ENCODE measurements at regions not wholly inside any gene's neighbourhood (a gene's known extent, or its start where the extent isn't known, plus 50 kb on each side); places are given as distances from the start of the nearest gene placed in this dataset.
A peak's percentile ranks its signal among the peaks of the same experiment; 100 is the strongest.
"Not testable (repeated sequence)": the region's sequence is repeated elsewhere in the genome, so short reads cannot be mapped to it uniquely, and the experiment has no call there.

DNA sequence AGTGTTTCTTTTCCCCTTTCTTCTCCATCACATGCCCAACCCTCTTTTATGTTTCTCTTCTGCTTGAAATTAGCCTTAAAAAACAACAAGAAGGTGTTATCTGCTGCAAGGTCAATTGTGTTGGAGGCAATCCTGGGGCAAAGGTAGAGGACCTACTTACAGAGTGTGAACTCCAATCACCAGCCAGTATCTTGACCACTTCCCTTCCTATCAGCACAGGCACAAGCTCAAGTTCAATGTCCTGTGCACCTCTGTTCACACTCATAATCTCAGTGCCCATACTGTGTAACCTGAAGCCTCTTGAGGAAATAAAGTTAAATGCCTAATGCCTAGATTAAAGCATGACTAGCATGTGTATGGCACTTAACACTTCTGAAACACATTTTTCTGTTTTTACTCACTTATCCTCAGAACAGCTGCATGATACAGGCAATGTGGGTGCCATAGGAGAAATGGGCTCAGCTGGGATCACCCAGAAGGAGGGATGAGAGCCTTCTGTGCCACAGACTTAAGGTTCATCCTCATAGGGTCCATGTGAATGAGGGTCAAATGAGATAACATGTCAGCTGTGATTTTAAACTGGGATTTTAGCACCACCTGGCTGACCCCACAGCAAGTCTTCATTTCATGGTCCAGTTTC, 701.5 kb downstream of the BCL11A start:
- no peak for ATAC-seq (ENCODE audit: low read depth in 2 of 2)
- H3K4me3 Mint-ChIP-seq = no peak overlapping the region
- no peaks in the 10 kb centered on the region for H3K36me3 Mint-ChIP-seq
- H3K9me3 Mint-ChIP-seq = peaks cover 0 to 6% (median 0%) of the 10 kb centered on the region in 7 donors
- peaks cover 3 to 10% (median 6%) of the 10 kb centered on the region in 3 donors for H3K4me1 Mint-ChIP-seq
- H3K27ac Mint-ChIP-seq = no peak overlapping the region
- no peak for DNase-seq
- no peaks in the 10 kb centered on the region for H3K27me3 Mint-ChIP-seq

DNA sequence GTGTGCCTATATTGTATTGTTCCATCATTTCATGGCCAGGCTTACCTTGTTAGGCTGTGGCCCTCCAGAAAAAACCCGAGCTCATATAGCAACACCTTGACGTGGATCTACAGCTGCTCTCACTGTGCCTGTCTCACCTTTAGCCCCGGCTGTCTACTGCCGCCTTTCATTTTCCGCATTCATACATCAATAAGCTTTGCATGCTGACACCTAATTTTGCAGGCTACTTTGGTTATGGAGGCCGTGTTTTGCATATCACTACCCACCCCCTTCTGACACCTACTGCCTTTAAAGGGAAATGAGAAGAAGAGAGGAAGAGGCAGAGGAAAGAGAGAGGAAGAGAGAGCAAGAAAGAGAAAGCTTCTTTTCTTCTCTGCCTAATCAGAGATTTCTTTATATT, 702.9 kb downstream of the BCL11A start:
- peak overlapping the region in 1 of 6 donors; percentile 13 for H3K27ac Mint-ChIP-seq
- H3K9me3 Mint-ChIP-seq = peaks cover 0 to 6% (median 0%) of the 10 kb centered on the region in 7 donors
- peaks cover 3 to 10% (median 6%) of the 10 kb centered on the region in 3 donors for H3K4me1 Mint-ChIP-seq
- no peaks in the 10 kb centered on the region for H3K27me3 Mint-ChIP-seq
- ATAC-seq (ENCODE audit: low read depth in 2 of 2) (no peak), DNase-seq (no peak)
- H3K36me3 Mint-ChIP-seq = no peaks in the 10 kb centered on the region
- H3K4me3 Mint-ChIP-seq = no peak overlapping the region

DNA sequence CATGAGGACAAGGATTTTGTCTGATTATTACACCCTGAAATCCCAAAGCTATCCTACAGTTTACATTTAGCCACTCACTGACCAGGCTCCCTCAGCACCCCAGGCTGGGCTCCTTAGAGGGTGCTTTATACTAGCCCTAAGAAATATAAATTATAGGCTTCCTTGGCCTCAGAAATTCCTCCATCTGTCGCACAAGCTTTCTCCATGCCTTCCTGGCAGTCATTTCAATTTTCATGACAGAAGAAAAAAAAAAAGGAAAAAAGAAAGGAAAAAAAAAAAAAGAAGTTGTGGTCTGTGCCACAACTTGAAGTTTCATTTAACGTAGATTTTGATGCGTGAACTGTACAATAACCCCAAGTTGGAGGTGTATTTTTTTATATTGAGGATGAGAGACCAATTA, 719.5 kb downstream of the BCL11A start:
- DNase-seq = no peak
- peaks cover 0 to 4% of the 10 kb centered on the region in 2 donors for H3K36me3 Mint-ChIP-seq
- H3K27me3 Mint-ChIP-seq = no peaks in the 10 kb centered on the region
- no peak overlapping the region for H3K4me3 Mint-ChIP-seq
- H3K4me1 Mint-ChIP-seq = no peaks in the 10 kb centered on the region
- ATAC-seq (ENCODE audit: low read depth in 2 of 2) = no peak
- H3K27ac Mint-ChIP-seq = no peak overlapping the region
- H3K9me3 Mint-ChIP-seq = peaks cover 0 to 5% (median 3%) of the 10 kb centered on the region in 7 donors

DNA sequence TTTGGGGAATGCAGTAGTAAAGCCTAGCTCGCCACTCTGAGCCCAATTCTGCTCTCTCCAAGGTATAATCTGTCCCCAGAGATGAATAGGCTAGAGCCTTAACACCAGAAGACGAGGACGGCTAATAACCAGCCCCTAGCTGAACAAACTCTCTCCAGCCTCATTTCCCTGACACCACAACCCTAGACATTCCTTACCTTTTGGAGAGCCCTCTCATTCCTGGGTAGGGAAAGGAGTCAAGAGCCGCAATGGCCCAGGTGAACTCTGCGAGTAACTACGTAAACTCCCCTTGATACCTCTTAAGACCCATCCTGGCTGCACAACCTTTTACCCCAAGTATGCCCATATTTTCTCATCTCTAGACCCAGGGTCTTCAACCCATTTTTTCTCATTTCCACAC, 722.9 kb downstream of the BCL11A start:
- ATAC-seq (ENCODE audit: low read depth in 2 of 2) (no peak), DNase-seq (no peak)
- Mint-ChIP-seq H3K27me3 (no peaks in the 10 kb centered on the region), H3K4me1 (no peaks in the 10 kb centered on the region), H3K36me3 (peaks cover 0 to 4% of the 10 kb centered on the region in 2 donors), H3K27ac (no peak overlapping the region), H3K9me3 (peaks cover 0 to 5% (median 3%) of the 10 kb centered on the region in 7 donors), H3K4me3 (no peak overlapping the region)

DNA sequence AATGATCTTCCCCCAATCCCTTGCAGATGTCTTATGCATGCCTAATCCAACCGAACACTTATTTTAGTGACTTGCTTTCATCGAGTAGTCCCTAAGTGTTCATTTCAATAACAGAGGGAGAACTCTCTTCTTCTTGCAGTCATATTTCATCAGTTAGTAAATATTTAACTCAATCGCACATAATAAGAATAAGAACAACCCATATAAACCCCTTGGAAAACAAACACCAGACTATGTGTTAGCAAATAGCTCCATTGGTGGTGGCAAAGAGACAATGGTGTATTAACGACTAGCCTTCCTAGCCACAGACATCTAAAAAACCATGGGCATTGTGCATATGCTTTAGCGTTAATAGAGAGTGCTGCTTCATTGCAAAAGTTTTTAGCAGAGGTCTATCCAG, 725.8 kb downstream of the BCL11A start:
- DNase-seq (no peak), ATAC-seq (ENCODE audit: low read depth in 2 of 2) (no peak)
- H3K4me1 Mint-ChIP-seq = peaks cover 0 to 7% (median 3%) of the 10 kb centered on the region in 3 donors
- no peak overlapping the region for H3K4me3 Mint-ChIP-seq
- no peaks in the 10 kb centered on the region for H3K27me3 Mint-ChIP-seq
- H3K9me3 Mint-ChIP-seq = peaks cover 0 to 3% (median 3%) of the 10 kb centered on the region in 7 donors
- H3K36me3 Mint-ChIP-seq = peaks cover 0 to 3% of the 10 kb centered on the region in 2 donors
- H3K27ac Mint-ChIP-seq = no peak overlapping the region

DNA sequence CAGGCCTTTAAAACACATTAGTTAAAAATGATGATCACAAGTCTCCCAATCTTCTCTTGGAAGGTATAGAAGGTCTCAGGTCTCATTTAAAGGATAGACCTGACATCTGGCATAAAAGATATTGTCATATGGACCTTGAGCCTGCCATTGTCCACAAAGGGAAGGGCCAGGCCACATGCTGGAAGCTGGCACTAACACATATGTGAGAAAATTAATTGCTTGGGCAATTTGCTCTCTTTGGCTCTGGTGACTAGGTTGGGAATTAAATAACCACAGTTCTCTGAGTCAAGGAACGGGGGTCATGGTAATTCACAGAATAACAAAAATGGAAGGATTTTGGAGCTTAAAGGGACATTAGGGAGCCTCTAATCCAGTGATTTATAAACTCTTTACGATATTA, 727.3 kb downstream of the BCL11A start:
- H3K4me3 Mint-ChIP-seq = no peak overlapping the region
- H3K4me1 Mint-ChIP-seq = peaks cover 0 to 7% (median 3%) of the 10 kb centered on the region in 3 donors
- ATAC-seq (ENCODE audit: low read depth in 2 of 2) (no peak), DNase-seq (no peak)
- no peak overlapping the region for H3K27ac Mint-ChIP-seq
- no peaks in the 10 kb centered on the region for H3K27me3 Mint-ChIP-seq
- no peaks in the 10 kb centered on the region for H3K9me3 Mint-ChIP-seq
- H3K36me3 Mint-ChIP-seq = no peaks in the 10 kb centered on the region

DNA sequence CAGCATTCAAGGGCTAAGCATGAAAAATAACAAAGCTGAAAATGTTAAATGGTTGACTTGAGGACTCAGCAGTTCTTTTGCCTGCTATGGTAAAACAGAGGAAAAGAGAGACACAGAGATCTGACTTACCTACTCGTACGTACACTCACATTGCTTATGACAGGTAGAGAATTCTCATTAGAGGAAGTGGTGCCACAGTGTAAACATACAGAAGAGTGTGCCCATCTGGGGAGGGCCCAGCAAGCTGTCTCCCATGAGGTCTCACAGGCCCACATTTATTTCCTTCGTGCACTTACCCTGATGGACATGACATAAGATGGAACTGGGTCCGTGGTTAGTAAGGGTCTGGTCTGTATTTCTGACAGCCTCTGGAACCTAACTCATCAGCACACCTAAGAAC, 729.1 kb downstream of the BCL11A start:
- no peaks in the 10 kb centered on the region for H3K9me3 Mint-ChIP-seq
- peaks cover 0 to 7% (median 3%) of the 10 kb centered on the region in 3 donors for H3K4me1 Mint-ChIP-seq
- DNase-seq (no peak), ATAC-seq (ENCODE audit: low read depth in 2 of 2) (peak in 1 of 2 donors; percentile 36)
- H3K4me3 Mint-ChIP-seq = no peak overlapping the region
- H3K36me3 Mint-ChIP-seq = no peaks in the 10 kb centered on the region
- H3K27me3 Mint-ChIP-seq = no peaks in the 10 kb centered on the region
- no peak overlapping the region for H3K27ac Mint-ChIP-seq

DNA sequence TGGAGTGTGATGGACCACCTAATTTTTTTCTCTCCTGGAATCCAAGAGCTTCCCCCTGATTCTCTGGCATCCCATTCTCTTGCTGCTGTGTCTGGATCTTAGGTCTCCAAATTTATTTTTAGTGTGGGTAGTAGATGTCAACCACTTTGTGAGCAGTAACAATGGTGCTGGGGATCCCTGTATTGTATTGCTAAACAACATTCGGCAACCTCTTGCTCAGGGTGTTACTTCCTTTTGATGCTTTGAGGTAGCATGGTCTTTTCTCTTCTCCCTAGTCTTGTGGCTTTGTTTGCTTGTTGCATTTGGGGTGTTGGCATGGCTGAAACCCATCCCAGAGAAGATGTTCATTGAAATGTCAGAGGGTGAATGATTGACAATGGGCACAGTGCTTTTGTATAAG, 737.4 kb downstream of the BCL11A start:
- H3K4me1 Mint-ChIP-seq = peaks cover 0 to 5% (median 3%) of the 10 kb centered on the region in 3 donors
- H3K27ac Mint-ChIP-seq = no peak overlapping the region
- no peaks in the 10 kb centered on the region for H3K36me3 Mint-ChIP-seq
- H3K4me3 Mint-ChIP-seq = no peak overlapping the region
- peaks cover 0 to 3% (median 0%) of the 10 kb centered on the region in 7 donors for H3K9me3 Mint-ChIP-seq
- ATAC-seq (ENCODE audit: low read depth in 2 of 2) (no peak), DNase-seq (no peak)
- peaks cover 0 to 3% (median 0%) of the 10 kb centered on the region in 3 donors for H3K27me3 Mint-ChIP-seq

DNA sequence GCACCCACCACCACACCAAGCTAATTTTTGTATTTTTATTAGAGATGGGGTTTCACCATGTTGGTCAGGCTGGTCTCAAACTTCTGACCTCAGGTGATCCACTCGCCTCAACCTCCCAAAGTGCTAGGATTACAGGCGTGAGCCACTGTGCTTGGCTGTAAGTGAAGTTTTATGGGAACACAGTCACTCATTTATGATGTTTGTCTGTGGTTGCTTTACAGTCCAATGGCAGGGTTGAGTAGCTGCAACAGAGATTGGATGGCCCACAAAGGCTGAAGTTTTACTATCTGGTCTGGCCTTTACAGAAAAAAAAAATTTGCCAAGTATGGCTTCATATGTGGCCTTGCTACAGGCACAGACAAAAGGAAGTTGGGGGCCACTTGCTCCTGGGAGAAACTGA, 743.2 kb downstream of the BCL11A start:
- DNase-seq; H3K27me3 Mint-ChIP-seq; H3K9me3 Mint-ChIP-seq; ATAC-seq (ENCODE audit: low read depth in 2 of 2); H3K27ac Mint-ChIP-seq; H3K4me3 Mint-ChIP-seq; H3K36me3 Mint-ChIP-seq; H3K4me1 Mint-ChIP-seq: not testable (repeated sequence)

DNA sequence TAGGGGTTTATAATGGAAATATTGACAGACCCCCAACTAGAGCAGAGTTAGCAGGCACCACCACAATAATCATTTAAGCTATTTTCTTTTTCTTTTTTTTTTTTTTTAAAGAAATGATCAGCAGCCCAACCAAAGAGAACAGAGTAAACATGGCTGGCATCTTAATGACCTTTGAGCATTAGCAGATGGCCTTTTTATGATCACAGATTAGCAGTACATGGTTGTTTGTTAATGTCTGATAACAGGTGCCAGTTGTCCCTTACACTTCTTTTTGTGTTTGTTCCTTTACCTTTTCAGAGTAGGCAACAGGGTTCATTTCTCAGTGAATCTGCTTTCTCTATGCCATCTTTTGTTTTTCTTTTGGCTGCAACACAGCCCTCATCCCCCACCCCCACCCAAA, 747.0 kb downstream of the BCL11A start:
- no peaks in the 10 kb centered on the region for H3K4me1 Mint-ChIP-seq
- no peak overlapping the region for H3K4me3 Mint-ChIP-seq
- H3K27ac Mint-ChIP-seq = no peak overlapping the region

DNA sequence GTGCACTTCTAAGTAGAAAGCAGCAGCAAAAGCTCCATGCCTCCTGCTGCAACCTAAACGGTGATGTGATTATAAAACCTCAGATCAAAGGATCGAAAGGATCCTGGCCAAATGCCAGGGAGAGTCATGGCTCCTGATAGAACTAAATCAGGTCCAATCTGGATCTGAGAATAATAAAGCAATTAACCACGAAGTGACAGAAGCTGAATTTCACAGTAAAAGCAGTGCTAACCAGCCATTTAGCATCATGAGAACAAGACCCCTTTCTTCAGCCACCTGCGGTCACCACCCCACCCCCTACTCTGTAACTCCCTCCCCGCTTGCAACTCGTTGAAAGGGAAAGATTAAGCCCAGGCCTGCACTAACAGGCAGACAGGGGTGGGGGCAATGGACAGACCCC, 748.7 kb downstream of the BCL11A start:
- no peaks in the 10 kb centered on the region for H3K27me3 Mint-ChIP-seq
- no peak overlapping the region for H3K4me3 Mint-ChIP-seq
- ATAC-seq (ENCODE audit: low read depth in 2 of 2) = no peak
- H3K36me3 Mint-ChIP-seq = peaks cover 0 to 5% of the 10 kb centered on the region in 2 donors
- H3K9me3 Mint-ChIP-seq = peaks cover 0 to 13% (median 1%) of the 10 kb centered on the region in 7 donors
- no peak overlapping the region for H3K27ac Mint-ChIP-seq
- DNase-seq = no peak
- H3K4me1 Mint-ChIP-seq = no peaks in the 10 kb centered on the region

More for the DNA sequence above, 747.0 kb downstream of the BCL11A start:
- Mint-ChIP-seq H3K27me3 (peaks cover 0 to 5% (median 0%) of the 10 kb centered on the region in 3 donors), H3K36me3 (peaks cover 0 to 5% of the 10 kb centered on the region in 2 donors), H3K9me3 (peaks cover 0 to 1% (median 0%) of the 10 kb centered on the region in 7 donors)
- DNase-seq (no peak), ATAC-seq (ENCODE audit: low read depth in 2 of 2) (no peak)

DNA sequence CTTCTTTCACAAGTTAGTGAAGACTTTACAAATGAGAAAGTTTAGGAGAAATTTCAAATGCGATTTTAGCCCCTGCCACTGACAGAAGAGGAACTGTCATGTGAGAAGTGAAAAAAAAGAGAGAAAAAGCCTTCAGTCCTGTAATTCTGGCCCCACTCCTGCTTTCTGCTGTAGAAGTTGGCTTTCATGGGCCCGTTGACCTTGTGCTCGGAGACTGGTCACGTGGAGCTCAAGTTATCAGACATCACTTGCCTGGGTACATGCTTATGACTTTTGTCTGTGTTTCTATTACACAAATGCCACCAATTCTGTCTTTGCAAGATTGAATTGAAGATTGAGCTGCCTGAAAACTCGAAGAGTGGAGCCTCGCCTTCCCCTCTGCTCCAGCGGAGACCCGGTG, 749.9 kb downstream of the BCL11A start:
- peak overlapping the region in 2 of 6 donors; percentile 6 to 15 for H3K27ac Mint-ChIP-seq

DNA sequence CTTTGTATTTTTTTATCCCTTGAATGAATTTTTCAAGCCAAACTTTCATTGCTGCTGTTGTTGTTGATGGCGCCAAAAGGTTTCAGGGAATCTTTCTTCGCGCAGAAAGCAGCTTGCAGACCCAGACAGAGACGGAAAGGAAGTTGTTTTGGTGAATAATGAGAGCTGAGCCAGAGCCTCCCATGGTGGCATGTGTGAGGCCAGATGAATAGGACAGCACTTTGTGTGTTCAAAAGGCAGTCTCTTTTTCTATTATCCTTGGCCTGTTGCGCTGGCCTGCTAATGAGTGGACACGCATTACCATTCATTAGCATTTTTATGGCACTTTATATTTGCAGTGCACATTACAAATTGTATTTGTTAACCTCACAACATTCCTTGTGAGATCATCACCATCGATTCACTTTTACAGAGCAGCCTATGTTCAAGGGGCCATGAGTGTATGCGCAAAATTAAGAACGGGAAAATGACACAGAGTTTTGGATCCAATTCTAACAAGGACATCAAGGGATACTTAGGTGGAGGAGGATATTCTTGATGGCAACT, 754.7 kb downstream of the BCL11A start:
- no peak for ATAC-seq (ENCODE audit: low read depth in 2 of 2)
- Mint-ChIP-seq H3K36me3 (peaks cover 4 to 5% of the 10 kb centered on the region in 2 donors), H3K27me3 (no peaks in the 10 kb centered on the region), H3K4me1 (no peaks in the 10 kb centered on the region), H3K4me3 (no peak overlapping the region), H3K9me3 (peaks cover 0 to 28% (median 3%) of the 10 kb centered on the region in 7 donors), H3K27ac (peak overlapping the region in 1 of 6 donors; percentile 58)
- DNase-seq = no peak

More for the DNA sequence above, 749.9 kb downstream of the BCL11A start:
- DNase-seq = no peak
- Mint-ChIP-seq H3K27me3 (no peaks in the 10 kb centered on the region), H3K4me1 (no peaks in the 10 kb centered on the region), H3K9me3 (peaks cover 0 to 17% (median 1%) of the 10 kb centered on the region in 7 donors), H3K36me3 (peaks cover 0 to 5% of the 10 kb centered on the region in 2 donors), H3K4me3 (no peak overlapping the region)
- ATAC-seq (ENCODE audit: low read depth in 2 of 2) = no peak

DNA sequence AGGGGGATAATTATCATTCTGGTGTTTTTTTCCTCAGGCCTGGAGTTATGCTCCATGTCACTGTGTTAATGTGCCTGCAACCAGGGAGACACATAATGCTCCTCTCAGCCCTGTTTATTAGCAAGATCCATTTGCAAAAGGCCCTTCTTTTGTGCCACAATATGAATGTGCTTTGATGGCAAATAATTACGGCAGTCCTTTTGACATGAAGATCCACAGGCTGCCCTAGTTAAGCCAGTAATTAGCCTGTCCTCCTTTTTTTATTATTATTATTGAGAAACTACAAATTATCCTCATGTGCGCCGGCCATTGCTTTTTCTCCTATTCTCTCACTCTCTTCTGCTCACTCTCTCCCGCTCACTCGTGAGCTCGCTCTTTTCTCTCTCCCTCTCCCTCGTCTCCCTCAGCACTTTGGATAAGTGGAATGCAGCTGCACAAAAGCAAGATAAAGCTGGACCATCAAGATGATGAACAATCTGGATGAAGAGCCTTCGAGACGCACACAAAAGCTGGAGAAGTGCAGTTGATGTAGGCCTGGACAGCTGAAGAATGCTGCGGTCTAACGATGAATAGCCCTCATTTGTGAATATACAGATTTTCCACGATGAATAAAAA, 762.3 kb downstream of the BCL11A start:
- Mint-ChIP-seq H3K27me3 (peaks cover 0 to 5% (median 0%) of the 10 kb centered on the region in 3 donors), H3K9me3 (peaks cover 0 to 17% (median 6%) of the 10 kb centered on the region in 7 donors), H3K4me1 (no peaks in the 10 kb centered on the region), H3K4me3 (no peak overlapping the region), H3K27ac (no peak overlapping the region), H3K36me3 (peaks cover 8 to 10% of the 10 kb centered on the region in 2 donors)
- no peak for ATAC-seq (ENCODE audit: low read depth in 2 of 2)
- DNase-seq = no peak

All from naive B cell (primary cell).